Mesodermal cell (in vitro differentiated cells): ENCODE measurements at regions not wholly inside any gene's neighbourhood (a gene's known extent, or its start where the extent isn't known, plus 50 kb on each side); places are given as distances from the start of the nearest gene placed in this dataset.

ENCODE experiments used
- H3K27ac ChIP-seq: 2 replicates; pipeline ENCODE4 v1.7.0; 2013; ENCODE audit warnings: mild to moderate bottlenecking, low read depth, low read length, moderate library complexity; ENCODE audit not compliant: severe bottlenecking
- H3K36me3 ChIP-seq: 2 replicates; pipeline ENCODE4 v1.7.1; 2013; ENCODE audit warnings: mild to moderate bottlenecking, low read length, moderate library complexity; ENCODE audit not compliant: control insufficient read depth, insufficient read depth
- H3K4me1 ChIP-seq: one replicate; pipeline ENCODE4 v1.7.1; 2013; ENCODE audit warnings: mild to moderate bottlenecking, low read length; ENCODE audit not compliant: insufficient read depth, control insufficient read depth, poor library complexity, severe bottlenecking
- H3K4me3 ChIP-seq: 2 replicates; pipeline ENCODE4 v1.7.0; 2013; ENCODE audit warnings: low read length, control low read depth, mild to moderate bottlenecking; ENCODE audit not compliant: insufficient read depth, poor library complexity, severe bottlenecking; ENCODE audit errors: extremely low read depth
- H3K9me3 ChIP-seq: 2 replicates; pipeline ENCODE4 v1.7.1; 2013; ENCODE audit warnings: mild to moderate bottlenecking, low read length, moderate library complexity; ENCODE audit not compliant: control insufficient read depth
- WGBS, 2 experiments: methylation state at CpG; one replicate each; pipeline ENCODE4 v1.1.5; 2013; ENCODE audit warnings: missing lambda C conversion rate in 2 of 2; ENCODE audit not compliant: insufficient coverage in 2 of 2; 5-methylcytosine and 5-hydroxymethylcytosine counted together

GRCh38 chr1:4146614-4147013, 246.5 kb upstream of the C1orf174 start:
- WGBS, 2 experiments: 75% methylated on average over 1 of the region's 5 CpGs; no CpG with 5 or more reads in 1 of the 2 experiments
- Histone ChIP-seq H3K9me3 (no peaks in the 10 kb centered on the region), H3K4me1 (no peaks in the 10 kb centered on the region), H3K36me3 (no peaks in the 10 kb centered on the region), H3K27ac (no peak overlapping the region), H3K4me3 (no peak overlapping the region)

GRCh38 chr1:4147509-4147908, 247.4 kb upstream of the C1orf174 start:
- no peak overlapping the region for H3K4me3 ChIP-seq
- H3K36me3 ChIP-seq: no peaks in the 10 kb centered on the region
- H3K4me1 ChIP-seq: no peaks in the 10 kb centered on the region
- 76 to 90% methylated on average over 10 to 12 of the region's 12 CpGs for WGBS, 2 experiments
- H3K9me3 ChIP-seq: no peaks in the 10 kb centered on the region
- no peak overlapping the region for H3K27ac ChIP-seq

GRCh38 chr1:4149281-4149680, 249.2 kb upstream of the C1orf174 start:
- 84 to 85% methylated on average over 4 of the region's 7 CpGs for WGBS, 2 experiments
- no peak overlapping the region for H3K27ac ChIP-seq
- H3K9me3 ChIP-seq: no peaks in the 10 kb centered on the region
- no peak overlapping the region for H3K4me3 ChIP-seq
- H3K4me1 ChIP-seq: no peaks in the 10 kb centered on the region
- no peaks in the 10 kb centered on the region for H3K36me3 ChIP-seq

GRCh38 chr1:4149831-4150230, 249.8 kb upstream of the C1orf174 start:
- H3K4me1 ChIP-seq: no peaks in the 10 kb centered on the region
- 74 to 76% methylated on average over 9 of the region's 10 CpGs for WGBS, 2 experiments
- H3K4me3 ChIP-seq: no peak overlapping the region
- no peak overlapping the region for H3K27ac ChIP-seq
- no peaks in the 10 kb centered on the region for H3K9me3 ChIP-seq
- no peaks in the 10 kb centered on the region for H3K36me3 ChIP-seq

- H3K4me3 ChIP-seq: no peak overlapping the region
- H3K36me3 ChIP-seq: no peaks in the 10 kb centered on the region
- WGBS, 2 experiments: 54 to 60% methylated on average over 4 to 5 of the region's 7 CpGs
Observed at GRCh38 chr1:4150262-4150661, 250.2 kb upstream of the C1orf174 start.

GRCh38 chr1:4152266-4152665, 252.2 kb upstream of the C1orf174 start:
- no peaks in the 10 kb centered on the region for H3K4me1 ChIP-seq

More at GRCh38 chr1:4150262-4150661, 250.2 kb upstream of the C1orf174 start:
- Histone ChIP-seq H3K4me1 (no peaks in the 10 kb centered on the region), H3K27ac (no peak overlapping the region), H3K9me3 (no peaks in the 10 kb centered on the region)

GRCh38 chr1:4153571-4153970, 253.5 kb upstream of the C1orf174 start:
- Histone ChIP-seq H3K4me1 (no peaks in the 10 kb centered on the region), H3K27ac (no peak overlapping the region), H3K36me3 (no peaks in the 10 kb centered on the region), H3K4me3 (no peak overlapping the region), H3K9me3 (no peaks in the 10 kb centered on the region)
- 85% methylated on average over 5 of the region's 5 CpGs for WGBS, 2 experiments

More at GRCh38 chr1:4152266-4152665, 252.2 kb upstream of the C1orf174 start:
- Histone ChIP-seq H3K36me3 (no peaks in the 10 kb centered on the region), H3K27ac (no peak overlapping the region), H3K9me3 (no peaks in the 10 kb centered on the region), H3K4me3 (no peak overlapping the region)
- WGBS, 2 experiments: 91 to 94% methylated on average over 11 of the region's 11 CpGs

- Histone ChIP-seq H3K4me3 (no peak overlapping the region), H3K4me1 (no peaks in the 10 kb centered on the region), H3K9me3 (no peaks in the 10 kb centered on the region), H3K36me3 (no peaks in the 10 kb centered on the region), H3K27ac (no peak overlapping the region)
- WGBS, 2 experiments: 76 to 85% methylated on average over 9 to 10 of the region's 14 CpGs
Observed at GRCh38 chr1:4156241-4156973, 256.3 kb upstream of the C1orf174 start.

GRCh38 chr1:4160181-4160580, 260.1 kb upstream of the C1orf174 start:
- H3K9me3 ChIP-seq: no peaks in the 10 kb centered on the region
- no peaks in the 10 kb centered on the region for H3K4me1 ChIP-seq
- no peaks in the 10 kb centered on the region for H3K36me3 ChIP-seq
- no peak overlapping the region for H3K4me3 ChIP-seq
- no peak overlapping the region for H3K27ac ChIP-seq
- WGBS, 2 experiments: 86 to 100% methylated on average over 3 to 6 of the region's 7 CpGs

- Histone ChIP-seq H3K27ac (no peak overlapping the region), H3K36me3 (no peaks in the 10 kb centered on the region), H3K4me3 (no peak overlapping the region), H3K9me3 (no peaks in the 10 kb centered on the region), H3K4me1 (no peaks in the 10 kb centered on the region)
- WGBS, 2 experiments: 83 to 85% methylated on average over 11 to 13 of the region's 29 CpGs
Observed at GRCh38 chr1:4161366-4162006, 261.4 kb upstream of the C1orf174 start.

GRCh38 chr1:4164965-4165364, 264.9 kb upstream of the C1orf174 start:
- Histone ChIP-seq H3K4me3 (no peak overlapping the region), H3K9me3 (no peaks in the 10 kb centered on the region), H3K27ac (no peak overlapping the region), H3K4me1 (no peaks in the 10 kb centered on the region), H3K36me3 (no peaks in the 10 kb centered on the region)
- 85 to 87% methylated on average over 4 of the region's 4 CpGs for WGBS, 2 experiments
